Aorta (tissue), 5 donors: ENCODE measurements at regions not wholly inside any gene's neighbourhood (a gene's known extent, or its start where the extent isn't known, plus 50 kb on each side); places are given as distances from the start of the nearest gene placed in this dataset.

Experiments
- ATAC-seq: fragments of 200-7000 bp; cut with Tn5 transposase; one replicate; pipeline ENCODE4 v1.9.1; 2022; ENCODE audit warnings: moderate library complexity; ENCODE audit not compliant: low FRiP score
- DNase-seq, 2 donors: peaks; one replicate each; pipeline ENCODE4 v3.0.0-alpha.2; 2020
- H3K27ac ChIP-seq, 2 donors: one replicate each; pipeline ENCODE4 v1.5.1; 2013; ENCODE audit warnings: low read length in 2 of 2, mild to moderate bottlenecking in 2 of 2, moderate library complexity in 2 of 2, control low read depth in 1 of 2, inconsistent platforms in 1 of 2, low read depth in 1 of 2
- H3K27me3 ChIP-seq, 2 donors: one replicate each; pipeline ENCODE4 v1.6.1; 2013; ENCODE audit warnings: control low read depth in 1 of 2, low read length in 1 of 2, mild to moderate bottlenecking in 1 of 2, moderate library complexity in 1 of 2; ENCODE audit not compliant: insufficient read depth in 2 of 2, control insufficient read depth in 1 of 2
- H3K36me3 ChIP-seq, 2 donors: one replicate each; pipeline ENCODE4 v1.6.1; 2013; ENCODE audit warnings: control low read depth in 1 of 2, low read length in 1 of 2, mild to moderate bottlenecking in 1 of 2; ENCODE audit not compliant: insufficient read depth in 2 of 2, control insufficient read depth in 1 of 2
- H3K4me1 ChIP-seq, 2 donors: one replicate each; pipeline ENCODE4 v1.6.1; 2013; ENCODE audit warnings: low read length in 2 of 2, control low read depth in 1 of 2, mild to moderate bottlenecking in 1 of 2, moderate library complexity in 1 of 2; ENCODE audit not compliant: insufficient read depth in 2 of 2, control insufficient read depth in 1 of 2
- H3K4me3 ChIP-seq, 2 donors: one replicate each; pipeline ENCODE4 v1.5.1; 2013; ENCODE audit warnings: low read length in 2 of 2, control low read depth in 1 of 2, mild to moderate bottlenecking in 1 of 2
- H3K9me3 ChIP-seq: one replicate; pipeline ENCODE4 v1.6.1; 2013; ENCODE audit warnings: mild to moderate bottlenecking, low read length; ENCODE audit not compliant: control insufficient read depth
- WGBS, 2 donors: extraction: QIAGEN DNeasy Blood & Tissue Kit; methylation state at CpG; one replicate each; pipeline ENCODE4 v1.1.7; 2013; 5-methylcytosine and 5-hydroxymethylcytosine counted together
- intact Hi-C, 2 donors: fragments of 100-400 bp; cut with DNase I; formaldehyde crosslinking; loops; one replicate each; pipeline versions ENCODE4 v1.14.2 to v1.15.0; 2022
- donor health status: healthy with polysubstance abuse.
- donor health status: Bipolar disorder and iron deficiency.
- donor health status: DM: no; HTN: no; CAD: no.
- donor health status: DM: no; HTN: no; CAD: no.
- donor health status: DM: yes; HTN: yes; CAD: no.

DNA sequence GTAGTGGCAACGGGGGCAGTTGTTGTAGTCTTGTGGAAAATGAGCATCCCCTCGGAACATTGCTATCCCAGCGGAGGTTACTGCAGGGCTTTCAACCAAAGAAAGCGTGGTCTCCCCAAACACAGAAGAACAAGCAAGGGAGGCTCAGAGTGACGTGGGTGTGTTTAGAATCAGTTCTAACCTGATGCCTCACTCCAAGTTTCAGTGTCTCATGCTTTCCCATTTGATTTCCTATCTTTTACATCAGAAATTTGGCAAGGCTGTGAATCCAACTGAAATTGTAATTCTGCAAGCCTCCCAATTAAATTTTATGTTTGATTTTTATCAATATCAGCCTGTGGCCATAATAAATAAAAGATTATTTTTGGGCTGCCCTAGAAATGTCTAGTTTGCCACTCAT is 156.1 kb upstream of the LNX1 start:
- no peaks in the 10 kb centered on the region for H3K9me3 ChIP-seq
- no peak for ATAC-seq
- H3K36me3 ChIP-seq: no peaks in the 10 kb centered on the region
- H3K4me3 ChIP-seq: no peak overlapping the region
- H3K27ac ChIP-seq: no peak overlapping the region
- H3K4me1 ChIP-seq: no peaks in the 10 kb centered on the region
- WGBS, 2 donors: 70 to 77% methylated on average over 5 of the region's 5 CpGs
- intact Hi-C loops: no loop called here
- no peaks in the 10 kb centered on the region for H3K27me3 ChIP-seq
- no peak for DNase-seq

DNA sequence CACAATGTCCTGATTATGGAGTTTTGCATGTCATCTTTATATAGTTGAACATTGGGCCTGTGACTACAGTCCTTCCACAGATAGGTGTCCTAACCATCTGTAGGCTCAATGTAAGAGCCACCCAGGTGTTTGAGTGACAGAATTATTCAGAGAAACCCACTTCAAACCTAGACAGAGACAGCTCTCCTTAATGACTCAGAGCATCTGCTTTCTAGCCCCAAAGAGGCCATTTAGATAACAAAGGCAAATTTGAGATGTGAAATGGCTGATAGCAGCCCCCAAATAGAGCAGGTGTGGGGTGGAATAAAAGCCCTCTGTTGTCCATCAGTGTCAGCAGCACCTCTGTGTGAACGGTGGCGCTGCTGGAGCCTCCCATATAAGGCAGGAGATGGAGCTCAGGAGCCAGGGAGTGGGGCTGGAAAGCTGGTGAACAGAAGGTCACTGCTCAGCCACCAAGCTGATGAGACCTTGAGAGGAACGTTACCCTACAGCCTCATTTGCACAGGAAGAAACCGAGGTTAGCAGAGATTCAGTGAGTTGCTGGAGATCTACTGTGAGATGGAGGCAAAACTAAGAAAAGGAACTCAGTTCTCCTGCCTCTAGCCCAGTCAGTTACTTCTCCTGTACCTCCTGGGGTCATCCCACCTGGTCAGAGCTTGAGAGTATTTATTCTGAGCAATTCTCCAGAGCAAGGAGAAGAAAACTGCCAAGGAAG is 153.3 kb upstream of the LNX1 start:
- H3K27me3 ChIP-seq: no peaks in the 10 kb centered on the region
- 67 to 72% methylated on average over 4 of the region's 4 CpGs for WGBS, 2 donors
- H3K36me3 ChIP-seq: no peaks in the 10 kb centered on the region
- no peaks in the 10 kb centered on the region for H3K9me3 ChIP-seq
- H3K4me3 ChIP-seq: no peak overlapping the region
- intact Hi-C loops: no loop called here
- no peak overlapping the region for H3K27ac ChIP-seq
- no peaks in the 10 kb centered on the region for H3K4me1 ChIP-seq
- DNase-seq (no peak), ATAC-seq (no peak)

DNA sequence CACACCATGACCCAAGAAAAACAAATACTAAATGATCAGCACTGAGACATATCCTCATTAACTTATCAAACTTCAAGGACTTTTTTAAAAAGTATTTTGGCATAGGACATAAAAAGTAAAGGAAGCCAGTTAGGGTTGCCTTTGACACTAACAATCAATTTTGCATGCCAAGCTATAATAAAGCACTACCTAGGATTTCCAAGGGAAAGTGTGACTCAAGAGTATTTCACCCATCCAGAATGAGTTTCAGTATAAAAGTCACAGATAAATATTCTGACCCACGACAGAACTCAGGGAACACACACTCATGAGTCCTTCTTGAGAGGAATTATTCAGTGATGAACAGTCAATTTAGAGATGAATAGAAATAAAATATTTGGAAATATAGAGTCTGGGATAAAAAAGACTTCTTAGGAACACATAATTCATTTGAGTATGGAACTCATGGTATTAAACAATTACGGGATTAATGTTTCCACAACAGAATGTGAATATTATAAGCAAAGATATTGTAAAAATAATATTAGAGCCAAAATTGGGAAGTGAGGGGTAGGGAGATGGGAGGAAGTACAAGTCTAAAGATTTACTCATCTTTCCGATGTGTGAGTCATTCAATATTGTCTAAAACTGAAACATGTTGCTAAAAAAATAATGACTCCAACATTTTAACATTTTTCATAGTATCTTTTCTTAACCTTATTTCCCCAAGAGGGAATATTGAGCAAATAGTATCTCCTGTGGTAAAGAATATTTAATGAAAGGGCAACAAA is 143.5 kb upstream of the LNX1 start:
- no peaks in the 10 kb centered on the region for H3K36me3 ChIP-seq

DNA sequence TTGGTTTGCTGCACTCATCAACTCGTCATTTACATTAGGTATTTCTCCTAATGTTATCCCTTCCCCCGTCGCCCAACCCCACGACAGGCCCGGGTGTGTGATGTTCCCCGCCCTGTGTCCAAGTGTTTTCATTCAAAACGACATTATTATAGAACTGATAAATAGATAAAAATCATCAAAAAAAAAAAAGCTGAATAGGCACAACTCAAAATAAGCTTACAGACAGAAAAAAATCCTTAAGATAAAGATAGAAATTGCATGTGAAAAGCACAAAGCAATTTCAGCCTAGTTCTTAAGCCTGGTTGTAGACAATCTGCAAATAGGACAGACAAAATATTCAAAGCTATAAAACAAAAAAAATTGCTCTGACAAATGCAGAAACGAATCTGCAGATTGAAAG is 142.9 kb upstream of the LNX1 start:
- no peaks in the 10 kb centered on the region for H3K36me3 ChIP-seq
- WGBS, 2 donors: 48 to 50% methylated on average over 8 of the region's 8 CpGs
- no peak overlapping the region for H3K27ac ChIP-seq
- DNase-seq (no peak), ATAC-seq (no peak)
- no peaks in the 10 kb centered on the region for H3K27me3 ChIP-seq
- H3K4me1 ChIP-seq: no peaks in the 10 kb centered on the region
- intact Hi-C loops: no loop called here
- H3K4me3 ChIP-seq: no peak overlapping the region
- no peaks in the 10 kb centered on the region for H3K9me3 ChIP-seq

More for the DNA sequence above, 143.5 kb upstream of the LNX1 start:
- H3K27ac ChIP-seq: no peak overlapping the region
- no peaks in the 10 kb centered on the region for H3K4me1 ChIP-seq
- DNase-seq (no peak), ATAC-seq (peak; percentile 59)
- intact Hi-C loops: no loop called here
- WGBS, 2 donors: 22 to 27% methylated on average over 3 of the region's 3 CpGs
- no peaks in the 10 kb centered on the region for H3K9me3 ChIP-seq
- H3K4me3 ChIP-seq: no peak overlapping the region
- no peaks in the 10 kb centered on the region for H3K27me3 ChIP-seq

DNA sequence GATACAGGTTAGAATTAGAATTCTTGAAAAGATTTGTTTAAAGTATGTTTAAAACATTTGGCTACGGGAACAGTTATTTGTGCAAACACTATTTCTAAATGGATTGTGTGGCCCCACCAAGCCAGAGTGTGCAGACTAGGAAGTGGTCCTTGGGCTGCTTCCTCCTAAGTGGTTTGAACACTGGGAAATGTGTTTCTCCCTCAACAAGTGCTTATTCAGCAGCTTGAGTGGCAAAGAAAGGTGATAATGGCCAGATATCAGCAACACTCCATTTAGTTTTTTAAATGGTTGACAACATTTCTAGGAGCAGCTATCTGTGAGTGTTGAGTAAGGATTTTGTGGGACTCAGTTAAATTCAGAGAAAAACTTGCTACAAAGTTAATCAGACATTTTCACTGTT is 141.4 kb upstream of the LNX1 start:
- no peaks in the 10 kb centered on the region for H3K4me1 ChIP-seq
- WGBS, 2 donors: 93 to 97% methylated on average over 1 of the region's 1 CpG
- ATAC-seq (no peak), DNase-seq (no peak)
- no peak overlapping the region for H3K27ac ChIP-seq
- H3K9me3 ChIP-seq: no peaks in the 10 kb centered on the region
- H3K4me3 ChIP-seq: no peak overlapping the region
- no peaks in the 10 kb centered on the region for H3K27me3 ChIP-seq
- H3K36me3 ChIP-seq: no peaks in the 10 kb centered on the region
- intact Hi-C loops: no loop called here

DNA sequence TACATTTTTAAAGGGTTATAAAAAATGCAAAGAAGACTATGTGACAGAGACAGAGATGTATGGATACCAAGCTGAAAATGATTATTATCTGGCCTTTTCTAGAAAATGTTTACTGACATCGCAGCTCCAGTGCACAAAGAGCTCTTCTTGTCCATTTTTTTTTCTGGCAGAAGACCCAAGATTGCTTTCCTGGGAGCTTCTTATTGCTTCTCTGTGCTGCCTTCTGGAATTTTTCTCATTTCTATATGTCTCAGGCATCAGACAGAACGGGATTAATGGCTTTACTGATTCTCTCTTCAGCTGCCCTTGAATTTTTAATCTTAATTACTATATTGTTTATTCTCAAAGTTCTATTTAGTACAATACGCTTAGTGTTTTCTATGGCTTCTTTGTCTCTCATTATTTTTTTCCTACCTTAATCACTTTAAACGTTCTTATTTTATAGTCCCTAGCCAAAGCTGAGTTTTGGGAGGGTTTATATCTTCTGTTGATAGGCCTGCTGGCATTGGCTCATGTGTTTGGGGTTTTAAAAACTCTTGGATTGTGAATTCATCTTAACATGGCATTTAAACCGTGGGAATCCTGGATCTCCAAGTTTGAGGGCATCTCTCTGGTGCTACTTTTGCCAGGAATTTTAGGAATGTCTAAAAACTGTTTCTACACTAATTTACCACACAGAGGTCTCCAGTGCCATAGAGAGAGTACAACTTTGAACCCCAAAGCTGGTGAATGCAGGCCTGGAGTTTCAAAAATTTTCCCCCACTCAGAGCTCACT is 138.9 kb upstream of the LNX1 start:
- H3K4me1 ChIP-seq: no peaks in the 10 kb centered on the region
- no peak overlapping the region for H3K4me3 ChIP-seq
- no peaks in the 10 kb centered on the region for H3K27me3 ChIP-seq
- DNase-seq (no peak), ATAC-seq (no peak)
- H3K9me3 ChIP-seq: no peaks in the 10 kb centered on the region
- intact Hi-C loops: no loop called here
- no peaks in the 10 kb centered on the region for H3K36me3 ChIP-seq
- WGBS, 2 donors: 41 to 43% methylated on average over 5 of the region's 5 CpGs
- no peak overlapping the region for H3K27ac ChIP-seq

DNA sequence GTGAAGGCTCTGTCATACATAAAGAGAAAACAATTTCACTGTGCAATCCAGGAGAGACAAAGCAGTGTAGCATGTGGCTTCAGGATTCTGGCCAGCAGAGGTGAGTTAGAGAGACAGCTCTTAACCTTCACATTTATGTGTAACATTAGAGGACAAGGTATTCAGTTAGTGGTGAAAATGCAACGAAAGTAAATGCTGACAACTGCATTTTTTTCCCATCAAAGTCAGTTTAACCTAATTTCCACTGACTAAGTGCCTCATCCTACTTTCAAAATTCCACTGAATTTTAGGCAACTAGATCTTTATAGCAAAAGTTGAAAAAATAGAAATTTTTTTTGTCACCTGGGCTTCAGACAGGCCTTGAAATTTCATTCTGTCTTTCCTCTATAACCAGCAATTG is 130.8 kb upstream of the LNX1 start:
- 93 to 97% methylated on average over 1 of the region's 1 CpG for WGBS, 2 donors
- Histone ChIP-seq H3K27me3 (no peaks in the 10 kb centered on the region), H3K9me3 (no peaks in the 10 kb centered on the region), H3K4me1 (no peaks in the 10 kb centered on the region), H3K4me3 (no peak overlapping the region), H3K27ac (no peak overlapping the region), H3K36me3 (no peaks in the 10 kb centered on the region)
- intact Hi-C loops: no loop called here
- DNase-seq (no peak), ATAC-seq (no peak)

DNA sequence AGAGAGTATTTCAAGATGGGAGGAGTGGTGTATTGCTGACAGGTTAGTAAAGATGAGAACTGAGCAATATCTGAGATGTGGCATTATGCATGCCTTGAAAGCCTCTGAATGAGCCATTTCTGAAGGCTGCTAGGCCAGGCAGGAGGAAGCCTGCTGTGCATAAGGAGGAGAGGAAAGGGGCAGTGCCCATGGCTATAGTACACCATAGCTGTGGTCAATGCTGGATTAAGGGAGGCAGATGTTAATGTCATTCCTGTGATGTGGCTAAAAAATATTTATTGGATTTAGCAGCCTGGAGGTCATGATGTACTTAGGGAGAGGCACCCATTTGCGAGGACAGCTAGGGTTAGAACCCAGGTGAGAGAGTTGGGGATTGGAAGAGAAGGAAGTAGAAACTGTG is 130.0 kb upstream of the LNX1 start:
- Histone ChIP-seq H3K27me3 (no peaks in the 10 kb centered on the region), H3K27ac (no peak overlapping the region), H3K9me3 (no peaks in the 10 kb centered on the region), H3K4me3 (no peak overlapping the region), H3K4me1 (no peaks in the 10 kb centered on the region), H3K36me3 (no peaks in the 10 kb centered on the region)
- WGBS, 2 donors: 96% methylated on average over 1 of the region's 1 CpG
- ATAC-seq: no peak
- intact Hi-C loops: no loop called here
- DNase-seq: no peak
